Lower lobe of right lung (tissue), 2 donors: ENCODE measurements at regions not wholly inside any gene's neighbourhood (a gene's known extent, or its start where the extent isn't known, plus 50 kb on each side); places are given as distances from the start of the nearest gene placed in this dataset.

Experiments
- ATAC-seq, 2 donors: fragments of 200-7000 bp; cut with Tn5 transposase; one replicate each; pipeline ENCODE4 v1.9.1; 2020 to 2022; ENCODE audit warnings: mild to moderate bottlenecking in 2 of 2, moderate library complexity in 2 of 2
- DNase-seq: peaks from one replicate; pipeline ENCODE4 v3.0.0-alpha.2; 2020
- H3K27ac ChIP-seq: fragments of 200-600 bp; one replicate; pipeline ENCODE4 v1.8.0; 2022
- H3K27me3 ChIP-seq: fragments of 200-600 bp; one replicate; pipeline ENCODE4 v1.8.0; 2022; ENCODE audit warnings: low read depth
- H3K36me3 ChIP-seq: fragments of 200-600 bp; one replicate; pipeline ENCODE4 v1.8.0; 2022; ENCODE audit warnings: mild to moderate bottlenecking
- H3K4me1 ChIP-seq: fragments of 200-600 bp; one replicate; pipeline ENCODE4 v1.8.0; 2022
- H3K4me3 ChIP-seq: fragments of 200-600 bp; one replicate; pipeline ENCODE4 v1.8.0; 2022; ENCODE audit warnings: mild to moderate bottlenecking
- H3K9me3 ChIP-seq: fragments of 200-600 bp; one replicate; pipeline ENCODE4 v1.8.0; 2022
- intact Hi-C: fragments of 100-400 bp; cut with DNase I; formaldehyde crosslinking; loops from one replicate; pipeline ENCODE4 v1.11.0; 2022
- TF ChIP-seq, protein P1 (sequence below): fragments of 200-600 bp; IDR thresholded peaks from one replicate; pipeline ENCODE4 v1.8.0; 2022; ENCODE audit warnings: antibody characterized with exemption, mild to moderate bottlenecking
- donor health status: DM: no; HTN: yes; CAD: no; lungs with severe emphysema.

DNA sequence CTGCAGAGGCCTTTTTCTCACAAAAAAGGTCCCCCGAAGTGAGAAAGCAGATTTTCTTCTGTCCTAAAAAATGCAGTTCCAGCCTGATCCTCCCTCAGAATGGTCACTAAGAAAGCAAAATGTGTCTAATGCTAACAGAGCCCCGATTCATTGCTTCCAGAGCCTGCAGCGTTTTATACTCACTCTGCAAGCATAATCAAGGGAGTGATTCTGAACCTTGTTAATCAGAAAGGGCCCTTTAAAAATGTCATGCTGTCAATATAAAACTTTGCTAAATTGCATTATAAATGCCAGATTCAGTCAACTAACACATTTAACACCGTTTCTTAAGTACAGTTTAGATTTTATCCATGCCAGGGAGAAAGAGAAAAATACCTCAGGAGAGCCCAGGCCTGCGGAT lies 202.8 kb downstream of the CD83 start:
- TF ChIP-seq, protein P1, sequence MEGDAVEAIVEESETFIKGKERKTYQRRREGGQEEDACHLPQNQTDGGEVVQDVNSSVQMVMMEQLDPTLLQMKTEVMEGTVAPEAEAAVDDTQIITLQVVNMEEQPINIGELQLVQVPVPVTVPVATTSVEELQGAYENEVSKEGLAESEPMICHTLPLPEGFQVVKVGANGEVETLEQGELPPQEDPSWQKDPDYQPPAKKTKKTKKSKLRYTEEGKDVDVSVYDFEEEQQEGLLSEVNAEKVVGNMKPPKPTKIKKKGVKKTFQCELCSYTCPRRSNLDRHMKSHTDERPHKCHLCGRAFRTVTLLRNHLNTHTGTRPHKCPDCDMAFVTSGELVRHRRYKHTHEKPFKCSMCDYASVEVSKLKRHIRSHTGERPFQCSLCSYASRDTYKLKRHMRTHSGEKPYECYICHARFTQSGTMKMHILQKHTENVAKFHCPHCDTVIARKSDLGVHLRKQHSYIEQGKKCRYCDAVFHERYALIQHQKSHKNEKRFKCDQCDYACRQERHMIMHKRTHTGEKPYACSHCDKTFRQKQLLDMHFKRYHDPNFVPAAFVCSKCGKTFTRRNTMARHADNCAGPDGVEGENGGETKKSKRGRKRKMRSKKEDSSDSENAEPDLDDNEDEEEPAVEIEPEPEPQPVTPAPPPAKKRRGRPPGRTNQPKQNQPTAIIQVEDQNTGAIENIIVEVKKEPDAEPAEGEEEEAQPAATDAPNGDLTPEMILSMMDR: no peak
- ATAC-seq (no peak), DNase-seq (no peak)
- intact Hi-C loops: no loop called here
- no peaks in the 10 kb centered on the region for H3K27me3 ChIP-seq
- H3K9me3 ChIP-seq: no peaks in the 10 kb centered on the region
- no peaks in the 10 kb centered on the region for H3K36me3 ChIP-seq
- peaks cover 10% of the 10 kb centered on the region for H3K4me1 ChIP-seq
- no peak overlapping the region for H3K4me3 ChIP-seq
- no peak overlapping the region for H3K27ac ChIP-seq

DNA sequence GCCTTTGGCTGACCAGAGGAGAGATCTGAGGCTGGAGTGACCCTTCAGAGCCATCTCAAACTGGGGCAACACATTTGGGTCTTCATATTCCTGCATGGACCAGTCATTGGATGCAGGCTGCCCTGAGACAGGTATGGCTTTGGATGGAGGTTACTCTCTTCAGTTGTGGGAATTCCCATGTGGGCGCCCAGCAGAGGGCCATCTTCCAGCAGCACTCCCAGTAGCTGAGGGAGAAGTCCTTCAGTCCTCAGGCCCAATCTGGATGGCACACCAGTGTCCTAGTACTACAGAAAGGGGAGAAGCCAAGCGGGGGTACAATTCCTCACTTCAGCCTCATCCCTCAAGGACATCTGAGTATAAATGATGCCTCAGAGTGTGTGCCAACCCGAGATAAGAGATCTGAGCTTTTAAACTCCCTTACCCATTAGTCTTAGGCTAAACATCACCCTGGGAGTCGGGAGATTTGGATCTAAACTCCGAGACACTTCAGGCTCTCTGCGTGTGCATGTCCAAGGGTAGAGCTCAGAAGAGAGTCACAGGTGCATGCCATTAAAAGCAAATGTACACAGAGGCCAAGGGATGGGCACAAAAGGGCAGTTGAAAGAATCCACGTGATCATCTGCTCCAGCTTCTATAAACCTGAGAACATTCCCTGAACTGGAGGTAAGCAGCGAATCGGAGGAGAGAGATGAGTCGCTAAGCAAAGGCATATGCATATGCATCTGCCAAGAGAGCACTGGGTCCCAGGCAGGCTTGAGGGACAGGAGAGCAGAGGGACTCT lies 204.6 kb downstream of the CD83 start:
- H3K4me1 ChIP-seq: peaks cover 1% of the 10 kb centered on the region
- no peaks in the 10 kb centered on the region for H3K36me3 ChIP-seq
- intact Hi-C loops: no loop called here
- no peak overlapping the region for H3K27ac ChIP-seq
- DNase-seq (no peak), ATAC-seq (no peak)
- H3K9me3 ChIP-seq: no peaks in the 10 kb centered on the region
- H3K27me3 ChIP-seq: no peaks in the 10 kb centered on the region
- no peak overlapping the region for H3K4me3 ChIP-seq
- TF ChIP-seq, protein P1: no peak

DNA sequence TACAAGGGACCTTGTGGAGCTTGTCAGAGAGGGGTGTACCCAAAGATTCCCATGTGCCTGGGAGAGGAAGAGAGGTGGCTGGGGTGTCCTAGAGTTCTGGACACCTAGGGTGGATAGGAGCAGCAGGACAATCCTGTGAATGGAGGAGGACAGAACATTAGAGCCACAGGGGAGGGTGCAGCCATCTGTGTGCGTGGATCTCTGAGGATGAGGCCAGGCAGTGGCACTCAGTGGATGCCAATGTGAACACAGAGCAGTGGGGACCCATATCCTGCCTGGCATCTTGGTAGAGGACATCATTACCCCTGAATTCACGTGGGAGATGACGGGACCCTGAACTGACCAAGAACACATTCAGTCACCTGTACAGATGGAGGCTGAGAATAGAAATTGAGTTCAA lies 205.3 kb downstream of the CD83 start:
- Histone ChIP-seq H3K4me3 (no peak overlapping the region), H3K4me1 (no peaks in the 10 kb centered on the region), H3K27ac (no peak overlapping the region), H3K27me3 (no peaks in the 10 kb centered on the region), H3K9me3 (no peaks in the 10 kb centered on the region), H3K36me3 (no peaks in the 10 kb centered on the region)
- no peak for DNase-seq
- intact Hi-C loops: no loop called here
- TF ChIP-seq, protein P1: no peak
- no peak for ATAC-seq

DNA sequence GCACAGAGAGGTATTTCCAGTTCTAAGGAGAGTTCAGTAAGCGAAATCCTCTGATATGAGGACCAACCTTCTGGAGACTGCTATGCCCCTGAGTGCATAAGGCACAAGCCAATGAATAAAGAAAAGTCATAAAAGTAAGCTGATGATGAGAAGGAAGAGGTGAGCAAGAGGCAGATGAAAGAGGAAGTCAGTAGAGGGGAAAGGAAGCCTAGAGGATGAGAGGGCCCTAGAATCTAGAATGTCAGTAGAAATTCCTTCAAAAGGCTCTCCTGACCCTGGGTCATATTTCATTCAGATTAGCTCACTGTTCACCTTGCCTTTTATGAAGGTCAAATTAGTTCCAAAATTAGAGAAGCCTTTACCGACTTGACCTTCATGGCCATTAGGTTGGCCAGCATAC lies 209.2 kb downstream of the CD83 start:
- Histone ChIP-seq H3K36me3 (no peaks in the 10 kb centered on the region), H3K4me3 (no peak overlapping the region), H3K9me3 (no peaks in the 10 kb centered on the region), H3K27me3 (no peaks in the 10 kb centered on the region), H3K4me1 (no peaks in the 10 kb centered on the region), H3K27ac (no peak overlapping the region)
- intact Hi-C loops: no loop called here
- ATAC-seq: no peak
- TF ChIP-seq, protein P1: no peak
- DNase-seq: no peak

DNA sequence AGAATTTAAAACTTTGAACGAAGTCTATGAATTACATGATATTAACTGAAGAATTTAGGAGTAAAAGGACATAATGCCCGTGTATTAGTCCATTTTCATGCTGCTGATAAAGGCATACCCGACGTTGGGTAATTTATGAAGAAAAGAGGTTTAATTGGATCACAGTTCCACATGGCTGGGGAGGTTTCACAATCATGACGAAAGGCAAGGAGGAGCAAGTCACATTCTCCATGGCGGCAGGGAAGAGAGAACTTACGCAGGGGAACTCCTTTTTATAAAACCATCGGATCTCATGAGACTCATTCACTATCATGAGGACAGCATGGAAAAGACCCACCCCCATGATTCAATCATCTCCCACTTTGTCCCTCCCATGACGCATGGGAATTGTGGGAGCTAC lies 210.6 kb downstream of the CD83 start:
- intact Hi-C loops: no loop called here
- DNase-seq: no peak
- TF ChIP-seq, protein P1: no peak
- peaks cover under 1% of the 10 kb centered on the region for H3K4me1 ChIP-seq
- ATAC-seq: no peak
- H3K36me3 ChIP-seq: no peaks in the 10 kb centered on the region
- H3K27me3 ChIP-seq: no peaks in the 10 kb centered on the region
- H3K27ac ChIP-seq: no peak overlapping the region
- H3K4me3 ChIP-seq: no peak overlapping the region
- no peaks in the 10 kb centered on the region for H3K9me3 ChIP-seq
